ENCODE measurements at regions not wholly inside any gene's neighbourhood (a gene's known extent, or its start where the extent isn't known, plus 50 kb on each side); places are given as distances from the start of the nearest gene placed in this dataset.

- TF ChIP-seq TARDBP (IDR thresholded peaks at IDR 0.05), result no peak
- TF ChIP-seq SP1 (IDR thresholded peaks at IDR 0.05), result no peak
These were observed 548.6 kb upstream of the SLITRK5 start for GRCh38 chr13:87122551-87122950.
